ENCODE measurements at regions not wholly inside any gene's neighbourhood (a gene's known extent, or its start where the extent isn't known, plus 50 kb on each side); places are given as distances from the start of the nearest gene placed in this dataset.
A peak's percentile ranks its signal among the peaks of the same experiment; 100 is the strongest.

GRCh38 chr6:125511809-125512396 is 210.1 kb upstream of the HDDC2 start:
- WGBS, 2 donors (ENCODE audit: low coverage in 1 of 2) = 70 to 80% methylated on average over 2 of the region's 2 CpGs
- Histone ChIP-seq H3K27me3 (no peaks in the 10 kb centered on the region), H3K36me3 (no peaks in the 10 kb centered on the region), H3K27ac (no peak overlapping the region), H3K9me3 (no peaks in the 10 kb centered on the region), H3K4me1 (no peaks in the 10 kb centered on the region), H3K4me3 (no peak overlapping the region)
- intact Hi-C loops (cut with DNase I; ENCODE audit: low total_unique reads) = no loop called here
- in situ Hi-C loops (cut with MboI; ENCODE audit: low pct_ligation_motif_present in 1 of 4, low pct_unique_long_range_greater_than_20kb in 1 of 4, low sequenced_read_pairs in 3 of 4) = no loop called here
- no peak for DNase-seq
- TF ChIP-seq EP300 (IDR thresholded peaks at IDR 0.05; ENCODE audit: low read depth) = no peak
- no peak for TF ChIP-seq POLR2A (IDR thresholded peaks at IDR 0.05)
- TF ChIP-seq, protein P1, sequence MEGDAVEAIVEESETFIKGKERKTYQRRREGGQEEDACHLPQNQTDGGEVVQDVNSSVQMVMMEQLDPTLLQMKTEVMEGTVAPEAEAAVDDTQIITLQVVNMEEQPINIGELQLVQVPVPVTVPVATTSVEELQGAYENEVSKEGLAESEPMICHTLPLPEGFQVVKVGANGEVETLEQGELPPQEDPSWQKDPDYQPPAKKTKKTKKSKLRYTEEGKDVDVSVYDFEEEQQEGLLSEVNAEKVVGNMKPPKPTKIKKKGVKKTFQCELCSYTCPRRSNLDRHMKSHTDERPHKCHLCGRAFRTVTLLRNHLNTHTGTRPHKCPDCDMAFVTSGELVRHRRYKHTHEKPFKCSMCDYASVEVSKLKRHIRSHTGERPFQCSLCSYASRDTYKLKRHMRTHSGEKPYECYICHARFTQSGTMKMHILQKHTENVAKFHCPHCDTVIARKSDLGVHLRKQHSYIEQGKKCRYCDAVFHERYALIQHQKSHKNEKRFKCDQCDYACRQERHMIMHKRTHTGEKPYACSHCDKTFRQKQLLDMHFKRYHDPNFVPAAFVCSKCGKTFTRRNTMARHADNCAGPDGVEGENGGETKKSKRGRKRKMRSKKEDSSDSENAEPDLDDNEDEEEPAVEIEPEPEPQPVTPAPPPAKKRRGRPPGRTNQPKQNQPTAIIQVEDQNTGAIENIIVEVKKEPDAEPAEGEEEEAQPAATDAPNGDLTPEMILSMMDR (IDR thresholded peaks at IDR 0.05) = no peak
- no peak for TF ChIP-seq POLR2AphosphoS5 (IDR thresholded peaks at IDR 0.05)

GRCh38 chr6:125512621-125513020 is 210.9 kb upstream of the HDDC2 start:
- DNase-seq = no peak
- no peak overlapping the region for H3K27ac ChIP-seq
- H3K36me3 ChIP-seq = no peaks in the 10 kb centered on the region
- in situ Hi-C loops (cut with MboI; ENCODE audit: low pct_ligation_motif_present in 1 of 4, low pct_unique_long_range_greater_than_20kb in 1 of 4, low sequenced_read_pairs in 3 of 4) (no loop called here), intact Hi-C loops (cut with DNase I; ENCODE audit: low total_unique reads) (no loop called here)
- no peaks in the 10 kb centered on the region for H3K27me3 ChIP-seq
- H3K4me1 ChIP-seq = no peaks in the 10 kb centered on the region
- TF ChIP-seq, protein P1 (IDR thresholded peaks at IDR 0.05) = peak in 1 of 5 experiments; percentile 9
- no peak for TF ChIP-seq POLR2A (IDR thresholded peaks at IDR 0.05)
- H3K4me3 ChIP-seq = no peak overlapping the region
- WGBS, 2 donors (ENCODE audit: low coverage in 1 of 2) = 51 to 60% methylated on average over 2 of the region's 2 CpGs
- no peaks in the 10 kb centered on the region for H3K9me3 ChIP-seq

DNA sequence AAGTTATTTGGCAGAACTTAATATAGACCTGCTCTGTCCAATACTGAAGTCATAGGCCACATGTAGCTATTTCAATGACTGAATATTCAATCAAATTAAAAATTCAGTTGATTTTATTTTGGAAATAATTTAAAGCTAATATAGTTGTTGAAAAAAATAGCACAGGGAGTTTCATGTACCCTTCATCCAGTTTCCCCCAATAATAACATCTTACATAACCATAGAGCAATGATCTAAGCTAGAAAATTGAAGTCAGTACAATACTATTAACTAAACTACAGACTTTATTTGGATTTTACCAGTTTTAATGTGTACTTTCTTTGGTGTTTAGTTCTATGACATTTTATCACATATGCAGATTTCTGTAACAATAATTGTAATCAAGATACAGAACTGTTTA is 212.2 kb upstream of the HDDC2 start:
- Histone ChIP-seq H3K9me3 (no peaks in the 10 kb centered on the region), H3K36me3 (no peaks in the 10 kb centered on the region), H3K27ac (no peak overlapping the region), H3K27me3 (no peaks in the 10 kb centered on the region), H3K4me1 (no peaks in the 10 kb centered on the region), H3K4me3 (no peak overlapping the region)
- in situ Hi-C loops (cut with MboI; ENCODE audit: low pct_ligation_motif_present in 1 of 4, low pct_unique_long_range_greater_than_20kb in 1 of 4, low sequenced_read_pairs in 3 of 4) = no loop called here
- TF ChIP-seq EP300 (IDR thresholded peaks at IDR 0.05; ENCODE audit: low read depth) (no peak), POLR2A (IDR thresholded peaks at IDR 0.05) (no peak), POLR2AphosphoS5 (IDR thresholded peaks at IDR 0.05) (no peak)
- TF ChIP-seq, protein P1 (IDR thresholded peaks at IDR 0.05) = no peak
- intact Hi-C loops (cut with DNase I; ENCODE audit: low total_unique reads) = no loop called here
- DNase-seq = no peak

DNA sequence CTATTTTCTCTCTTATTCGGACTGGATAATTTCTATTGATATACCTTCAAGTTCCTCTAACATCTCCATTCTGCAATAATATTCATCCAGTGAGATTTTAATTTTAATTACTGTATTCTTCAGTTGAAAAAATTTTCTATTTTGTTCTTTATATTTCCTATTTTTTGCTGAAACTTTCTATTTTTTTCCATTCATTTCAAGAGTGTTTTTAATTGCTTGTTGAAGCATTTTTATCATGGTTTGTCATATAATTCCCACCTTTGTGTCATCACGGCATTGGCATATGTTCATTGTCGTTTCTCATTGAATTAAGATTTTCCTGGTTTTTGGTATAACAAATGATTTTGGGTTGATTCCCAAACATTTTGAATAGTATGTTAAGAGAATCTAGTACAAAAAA is 214.9 kb upstream of the HDDC2 start:
- H3K27ac ChIP-seq = no peak overlapping the region
- no peaks in the 10 kb centered on the region for H3K36me3 ChIP-seq
- intact Hi-C loops (cut with DNase I; ENCODE audit: low total_unique reads) (no loop called here), in situ Hi-C loops (cut with MboI; ENCODE audit: low pct_ligation_motif_present in 1 of 4, low pct_unique_long_range_greater_than_20kb in 1 of 4, low sequenced_read_pairs in 3 of 4) (no loop called here)
- no peaks in the 10 kb centered on the region for H3K27me3 ChIP-seq
- 86 to 95% methylated on average over 3 of the region's 3 CpGs for WGBS, 2 donors (ENCODE audit: low coverage in 1 of 2)
- TF ChIP-seq POLR2AphosphoS5 (IDR thresholded peaks at IDR 0.05) = no peak
- TF ChIP-seq POLR2A (IDR thresholded peaks at IDR 0.05) = no peak
- TF ChIP-seq, protein P1 (IDR thresholded peaks at IDR 0.05) = no peak
- TF ChIP-seq EP300 (IDR thresholded peaks at IDR 0.05; ENCODE audit: low read depth) = no peak
- no peak overlapping the region for H3K4me3 ChIP-seq
- no peaks in the 10 kb centered on the region for H3K9me3 ChIP-seq
- no peak for DNase-seq
- no peaks in the 10 kb centered on the region for H3K4me1 ChIP-seq

Data from transverse colon (tissue), 4 donors.